Activated CD4-positive, alpha-beta T cell treated with anti-CD3 and anti-CD28 coated beads for 24 hours (primary cell): ENCODE measurements at regions not wholly inside any gene's neighbourhood (a gene's known extent, or its start where the extent isn't known, plus 50 kb on each side); places are given as distances from the start of the nearest gene placed in this dataset.

Experiments used
- DNase-seq, 2 donors: peaks; one replicate each; pipeline ENCODE4 v3.0.0-alpha.2; 2020; ENCODE audit warnings: low read depth in 2 of 2

DNA sequence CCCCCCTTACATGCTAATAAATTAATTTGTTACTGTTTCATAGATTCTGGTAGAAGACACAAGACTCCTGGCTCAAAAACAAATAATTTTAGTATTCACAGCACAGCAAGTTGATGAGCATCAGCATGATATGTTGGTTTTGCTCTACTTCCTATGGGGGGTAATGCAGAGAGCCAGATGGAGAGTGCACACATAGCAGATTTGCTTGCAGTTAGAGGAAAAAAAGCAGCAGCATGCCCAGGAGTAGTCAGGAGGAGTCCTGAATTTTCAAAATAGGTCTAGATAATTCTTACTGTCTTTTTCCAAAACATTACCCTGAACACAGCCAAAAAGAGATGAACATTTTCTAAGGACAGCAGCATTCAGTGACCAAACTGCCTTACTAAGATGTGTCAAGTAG, 261.3 kb downstream of the COX7C start:
- no peak for DNase-seq

DNA sequence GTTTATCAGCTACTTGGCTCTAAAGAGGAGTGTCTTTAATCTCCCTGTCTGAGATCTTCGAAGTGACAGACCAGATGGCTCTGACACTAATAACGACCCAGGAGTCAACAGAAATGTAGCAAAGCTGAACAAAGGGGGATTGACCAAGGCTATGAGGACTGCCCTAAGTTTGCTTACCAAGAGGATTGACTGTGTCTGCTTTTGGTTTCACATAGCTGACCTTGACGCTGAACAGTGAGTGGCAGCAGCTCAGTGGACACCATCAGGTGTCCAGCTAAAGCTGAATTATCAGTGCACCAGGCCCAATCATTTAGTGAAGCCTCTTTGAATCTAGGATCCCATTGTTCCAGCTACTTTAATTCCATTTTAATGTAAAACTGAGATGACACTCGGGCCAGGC, 262.6 kb downstream of the COX7C start:
- no peak for DNase-seq

DNA sequence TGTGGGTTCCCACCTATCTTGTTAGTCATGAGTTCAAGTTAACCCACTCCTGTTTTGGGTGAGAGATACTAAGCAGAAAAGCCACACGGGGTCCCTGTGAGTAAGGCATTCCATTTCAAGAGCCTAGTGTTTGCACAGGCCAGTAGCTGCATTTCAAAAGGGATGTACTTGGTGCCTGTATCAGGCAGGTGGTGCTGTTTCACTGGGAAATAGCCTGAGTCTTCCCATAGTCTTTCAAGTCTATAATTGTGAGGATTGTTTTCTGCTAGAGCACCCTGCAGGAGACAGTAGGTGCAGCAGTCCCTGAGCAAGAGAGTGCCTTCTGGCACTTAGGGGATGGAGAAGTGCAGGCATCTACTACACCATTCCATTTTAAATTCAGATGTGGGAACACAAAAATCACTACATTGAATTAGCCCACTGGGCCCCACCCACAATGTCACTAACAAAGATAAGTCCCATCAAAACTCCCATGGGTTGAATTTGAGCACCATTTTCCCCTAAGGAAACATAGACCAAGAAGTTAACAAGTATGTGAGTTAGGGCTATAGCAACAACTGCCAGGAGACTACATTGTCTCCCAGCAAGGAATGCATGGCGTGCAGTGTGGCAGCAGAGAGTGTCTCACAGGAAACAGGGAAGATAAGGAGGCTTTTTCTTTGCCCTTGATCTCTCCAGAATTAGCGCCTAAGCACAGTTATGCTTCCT, 263.2 kb downstream of the COX7C start:
- peak in 1 of 2 donors; percentile 7 for DNase-seq

DNA sequence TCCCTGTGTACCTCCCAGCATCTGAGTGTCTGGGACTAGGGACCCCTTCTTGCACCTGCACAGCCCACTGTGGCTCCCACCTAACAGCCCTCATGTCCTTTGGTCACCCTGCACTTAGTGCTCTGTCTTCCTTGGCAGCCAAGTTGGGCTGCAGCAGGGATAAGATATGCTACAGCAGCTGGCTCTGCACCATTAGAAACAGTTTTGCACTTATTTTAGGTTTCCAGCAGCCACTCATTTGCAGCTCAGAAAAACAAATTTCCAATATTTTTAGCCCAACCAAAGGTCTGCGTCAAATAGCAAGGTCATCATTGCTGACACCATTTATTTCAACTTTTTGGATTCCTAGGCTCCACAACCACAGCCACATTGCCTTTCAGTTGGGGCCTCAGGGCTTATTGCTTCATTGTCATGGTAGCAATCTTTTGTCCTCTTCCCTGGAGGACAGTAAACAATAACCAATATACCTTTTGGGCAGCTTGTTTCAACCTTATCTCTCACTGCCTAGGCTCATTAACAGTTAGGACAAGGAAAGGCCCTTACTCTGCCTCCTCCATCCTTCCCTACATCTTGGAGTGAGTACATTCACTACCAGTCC, 263.9 kb downstream of the COX7C start:
- no peak for DNase-seq

DNA sequence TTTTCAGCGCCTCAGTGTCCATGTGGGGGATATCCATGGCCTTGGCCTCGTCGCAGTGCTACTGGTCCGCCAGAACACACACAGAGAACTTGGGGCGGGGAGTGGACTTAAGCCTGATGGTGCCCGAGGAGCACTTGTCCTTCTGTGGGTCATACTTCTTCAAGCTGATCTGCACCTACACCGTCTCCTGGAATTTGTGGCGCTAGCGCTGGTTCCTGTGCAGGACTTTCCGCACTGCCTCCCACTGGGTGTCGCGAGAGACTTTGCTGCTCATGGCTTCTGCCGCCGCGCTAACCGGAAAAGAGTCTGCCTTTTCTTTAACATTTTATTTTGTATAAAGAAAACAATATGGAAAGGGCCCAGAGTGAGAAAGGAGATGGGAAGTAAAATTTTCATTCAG, 266.9 kb downstream of the COX7C start:
- DNase-seq: no peak

DNA sequence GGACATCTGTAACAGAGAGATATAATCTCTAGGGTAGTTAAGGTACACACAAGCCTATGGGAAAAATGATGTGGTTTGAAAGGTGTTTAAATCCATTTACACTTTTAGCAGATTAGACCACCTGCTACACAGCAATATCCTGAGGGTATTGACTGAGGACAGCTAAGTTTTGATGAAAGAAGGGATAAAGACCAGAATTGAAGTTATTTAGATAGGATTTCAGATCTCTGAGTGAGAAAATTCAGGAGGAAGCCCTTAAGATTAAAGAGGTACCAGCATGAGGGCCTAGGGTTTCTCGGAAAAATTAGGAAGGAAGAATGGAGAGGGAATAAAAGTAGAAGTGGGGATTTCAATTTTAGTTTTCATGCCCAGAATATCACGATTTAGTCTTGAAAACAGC, 267.3 kb downstream of the COX7C start:
- DNase-seq: no peak

DNA sequence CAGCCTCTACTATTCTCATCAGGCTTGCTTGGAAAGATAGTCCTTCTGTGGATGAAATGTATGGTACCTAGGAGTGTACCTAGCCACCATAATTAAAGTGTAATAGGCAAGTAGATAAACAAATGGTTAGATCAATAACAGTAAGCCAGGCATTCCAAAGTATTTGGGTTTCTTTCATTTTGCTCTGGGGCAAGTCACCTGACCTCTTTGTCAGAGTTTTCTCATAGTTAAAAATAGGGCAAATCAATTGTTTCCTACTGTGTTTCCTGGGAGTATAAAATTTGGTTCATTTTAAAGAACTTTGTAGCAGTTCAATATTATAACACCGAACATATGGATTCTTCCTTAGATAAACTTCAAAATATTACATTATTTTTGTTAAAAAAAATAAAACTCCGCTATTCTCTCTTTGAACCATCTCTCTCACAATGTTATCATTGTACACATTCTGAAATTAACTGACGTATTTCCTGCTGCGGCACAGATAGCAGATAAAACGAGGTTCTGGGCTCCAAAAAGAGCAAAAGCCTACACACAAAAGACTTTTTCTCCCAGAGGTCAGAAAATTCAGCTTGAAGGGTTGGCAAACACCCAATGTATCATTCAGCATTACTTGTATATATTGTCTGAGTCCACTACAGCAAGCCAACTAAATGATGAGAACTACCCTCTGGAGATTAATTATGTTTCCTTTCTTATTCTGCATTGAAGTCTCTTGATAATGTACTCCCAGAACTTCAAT, 267.9 kb downstream of the COX7C start:
- DNase-seq: no peak

DNA sequence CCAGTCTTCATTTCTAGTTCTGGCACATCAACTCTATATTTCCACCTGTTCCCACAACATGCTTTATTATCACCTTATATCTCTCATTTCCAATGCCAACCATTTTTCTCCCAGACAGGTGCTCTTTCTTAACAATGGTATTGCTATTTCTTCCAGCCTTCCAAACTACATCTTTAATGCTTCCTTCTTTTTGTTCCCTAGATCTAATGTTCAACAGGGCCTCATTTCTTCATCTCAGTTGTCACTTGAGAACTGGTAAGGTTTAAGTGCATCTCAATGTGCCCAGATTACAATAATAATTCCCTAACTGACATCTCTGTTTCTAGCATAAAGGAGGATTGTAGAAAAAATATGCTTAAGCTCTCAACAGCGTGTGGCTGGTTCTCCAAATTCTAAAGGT, 272.6 kb downstream of the COX7C start:
- DNase-seq: no peak

DNA sequence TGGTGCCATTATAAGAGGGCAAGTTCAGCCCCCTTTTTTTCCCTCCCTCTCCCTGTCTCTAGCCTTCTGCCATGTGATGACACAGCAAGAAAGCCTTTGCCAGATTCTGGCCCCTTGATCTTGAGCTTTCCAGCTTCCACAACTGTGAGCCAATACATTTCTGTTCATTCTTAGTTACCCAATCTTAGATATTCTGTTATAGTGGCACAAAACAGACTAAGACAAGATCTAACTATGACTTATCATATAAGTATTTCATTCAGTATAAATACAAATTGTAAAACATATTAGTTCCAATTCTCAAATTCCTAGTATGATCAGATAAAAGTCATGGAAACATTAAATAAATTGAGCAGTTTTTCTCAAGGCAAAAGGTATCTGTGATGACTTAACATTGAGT, 276.3 kb downstream of the COX7C start:
- DNase-seq: no peak

DNA sequence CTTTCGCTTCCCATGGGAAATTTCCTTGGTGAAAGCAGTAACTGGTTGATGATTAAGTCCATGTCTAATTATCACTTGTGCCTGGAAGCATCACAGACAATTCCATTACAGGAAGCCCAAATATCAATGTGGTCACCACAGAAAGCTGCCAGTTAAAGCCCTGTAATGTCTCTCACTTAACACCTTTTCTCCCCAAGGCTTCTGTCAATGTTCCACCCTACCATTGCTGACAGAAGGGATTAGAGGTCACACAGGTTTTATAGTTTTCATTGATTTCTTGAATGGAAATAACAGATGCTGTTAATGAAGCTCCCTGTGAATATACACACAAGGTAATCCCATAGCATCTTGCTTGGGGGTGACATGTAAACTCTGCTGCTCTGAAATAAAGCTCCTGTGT, 279.2 kb downstream of the COX7C start:
- DNase-seq: no peak

DNA sequence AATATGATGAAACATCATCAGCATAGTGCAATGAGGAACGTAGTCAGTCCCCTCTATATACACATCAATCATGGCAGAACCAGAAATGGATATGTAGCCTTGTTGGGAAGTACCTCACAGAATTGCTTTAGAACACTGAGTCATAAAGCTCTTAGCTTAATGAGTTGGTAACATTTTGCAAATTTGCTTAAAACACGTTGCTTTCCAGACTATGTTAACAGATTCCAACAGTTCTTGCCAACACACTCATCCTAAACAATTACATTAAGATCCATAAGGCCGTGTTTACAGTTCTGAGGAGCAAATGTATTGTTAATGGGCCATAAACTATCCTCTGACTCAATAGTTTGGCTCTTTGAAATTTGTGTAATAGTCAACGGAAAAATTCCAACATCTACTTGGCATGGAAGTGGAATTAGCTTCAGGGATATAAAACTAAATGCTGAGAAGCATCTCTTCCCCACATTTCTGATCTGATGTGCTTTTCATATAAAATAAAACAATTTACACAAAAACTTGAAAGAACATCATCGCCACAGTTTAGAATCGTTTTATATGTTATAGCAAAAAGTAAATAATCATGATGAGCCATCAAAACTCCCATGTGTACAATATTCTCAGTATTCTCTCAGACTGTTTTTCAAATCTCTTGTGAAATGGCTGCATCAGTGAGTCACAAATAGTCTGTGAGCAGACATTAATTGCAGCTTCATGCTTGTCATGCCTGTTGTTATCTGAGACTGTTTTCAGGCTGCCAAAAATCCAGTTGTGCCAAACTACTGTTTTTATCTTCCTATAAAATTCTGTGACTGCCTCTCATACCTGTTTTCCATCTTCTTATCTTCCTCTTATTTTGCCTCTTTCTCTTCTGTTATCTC, 291.9 kb downstream of the COX7C start:
- no peak for DNase-seq

DNA sequence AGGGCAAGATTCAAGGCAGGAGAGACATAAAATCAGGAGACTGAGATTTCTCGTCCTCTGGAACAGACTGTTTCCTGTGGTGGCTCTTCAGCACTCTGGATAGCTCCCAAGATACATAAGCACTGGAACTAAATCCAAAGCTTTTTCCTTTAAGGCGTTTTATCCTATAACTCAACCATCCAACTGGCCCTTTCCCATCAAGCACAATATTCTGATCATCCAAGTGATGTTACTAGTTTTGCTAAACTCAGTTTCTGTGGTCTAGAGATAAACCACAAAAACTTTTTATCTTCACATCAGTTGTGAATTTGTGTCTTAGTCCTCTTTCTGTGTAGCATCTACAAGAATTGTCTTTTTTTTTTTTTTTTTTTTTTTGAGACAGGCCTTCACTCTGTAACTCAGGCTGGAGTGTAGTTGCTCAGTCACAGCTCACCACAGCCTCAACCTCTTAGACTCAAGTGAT, 299.4 kb downstream of the COX7C start:
- no peak for DNase-seq

DNA sequence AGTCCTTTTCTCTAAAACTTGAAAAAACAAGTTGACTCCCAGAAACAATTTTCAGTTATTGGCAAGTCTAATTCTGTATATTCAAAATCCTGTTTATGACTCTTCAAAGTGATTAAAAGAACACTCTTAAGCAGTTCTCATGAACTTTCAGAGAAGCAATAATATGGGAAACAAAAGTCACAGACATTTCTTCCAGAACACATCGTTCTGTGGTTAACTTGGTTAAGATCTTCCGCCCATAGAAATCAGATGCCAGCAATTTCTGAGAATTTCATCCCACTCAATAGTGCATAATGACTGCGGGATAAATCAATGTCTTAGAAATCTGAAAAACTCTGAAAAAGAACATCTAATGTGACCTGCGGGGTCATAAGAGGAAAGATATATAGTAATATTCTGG, 300.5 kb downstream of the COX7C start:
- no peak for DNase-seq

DNA sequence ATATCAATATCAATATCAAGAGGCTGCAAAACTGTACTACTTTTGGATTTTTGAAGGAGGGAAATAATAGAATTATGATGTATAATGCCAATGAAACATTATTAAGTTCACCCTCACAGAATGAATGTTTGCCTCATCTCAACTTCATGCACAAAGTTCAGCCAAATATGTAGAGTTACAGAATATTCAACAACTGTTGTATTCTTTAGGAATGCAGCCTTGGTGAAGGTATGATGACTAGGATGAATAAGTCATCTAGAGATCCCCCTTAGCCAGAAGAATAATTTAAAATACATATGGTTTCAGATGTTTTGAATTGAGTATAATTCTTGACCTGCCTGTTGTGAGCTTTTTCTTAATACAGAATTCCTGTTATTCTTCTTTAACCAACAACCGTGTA, 308.3 kb downstream of the COX7C start:
- DNase-seq: no peak

DNA sequence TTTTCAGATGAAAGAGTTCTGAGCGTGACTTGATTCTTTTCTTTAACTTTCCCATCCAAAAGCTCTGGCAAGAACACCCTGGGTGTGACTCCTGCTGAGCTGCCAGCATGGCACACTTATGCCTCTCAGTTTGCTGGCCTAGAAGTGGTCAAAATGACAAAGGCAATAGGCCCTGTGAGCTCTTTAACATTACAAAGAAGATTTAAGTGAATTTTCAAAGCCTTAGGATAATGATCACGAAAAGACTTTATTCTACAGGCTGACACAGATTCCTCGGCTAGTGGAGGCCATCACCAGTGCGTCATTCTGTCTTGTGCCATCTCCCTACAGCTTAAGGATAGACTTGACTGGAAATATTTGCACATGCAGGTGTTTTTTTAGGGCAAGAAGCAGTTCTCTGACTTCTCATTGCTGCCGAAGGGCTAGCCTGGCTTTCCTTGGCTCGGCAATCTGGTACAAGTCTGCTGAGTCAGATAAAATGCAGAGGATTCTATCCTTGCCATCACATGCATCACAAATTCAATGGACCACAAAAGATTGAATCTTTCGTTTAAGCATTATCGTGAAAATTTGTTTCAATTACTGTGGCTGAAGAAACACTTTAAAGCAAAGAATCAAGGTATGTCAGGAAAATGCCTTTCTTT, 311.5 kb downstream of the COX7C start:
- no peak for DNase-seq

DNA sequence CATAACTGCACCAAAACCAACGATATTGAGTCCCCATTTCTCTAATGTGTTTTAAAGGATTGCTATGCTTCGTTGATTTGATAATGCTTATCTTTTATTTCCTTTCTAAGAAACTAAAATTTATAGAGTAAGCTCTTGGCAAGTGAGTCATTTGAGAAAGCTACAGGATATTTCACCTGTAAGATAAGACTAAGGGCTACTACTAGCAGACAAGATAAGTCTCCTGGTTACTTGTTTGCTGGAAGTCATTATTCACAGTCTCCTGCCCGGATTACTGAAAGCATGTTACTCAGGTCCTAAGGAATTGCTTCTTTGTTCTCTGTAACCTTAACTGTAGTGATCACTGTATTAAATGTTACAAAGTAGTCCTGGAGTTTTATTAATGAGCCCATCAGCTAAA, 315.9 kb upstream of the RASA1 start:
- DNase-seq: no peak

DNA sequence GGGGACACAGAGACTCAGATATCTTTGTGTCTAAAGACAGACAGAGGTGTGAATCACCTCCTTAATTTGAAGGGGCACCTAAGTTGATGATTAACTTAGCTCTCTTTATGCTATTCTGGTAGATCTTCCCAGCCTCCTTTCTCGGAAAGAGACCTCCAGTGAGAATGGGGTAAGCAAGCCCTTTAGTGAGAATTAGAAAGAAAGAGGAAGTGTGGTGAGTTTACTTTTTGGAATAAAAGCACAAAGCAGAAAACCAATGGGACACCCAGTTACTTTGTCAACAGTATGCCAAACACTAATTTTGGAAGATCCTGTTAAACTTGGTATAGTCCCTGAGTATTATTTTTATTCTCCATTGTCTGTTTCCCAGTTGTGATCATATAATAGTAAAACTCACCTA, 302.8 kb upstream of the RASA1 start:
- DNase-seq: no peak

DNA sequence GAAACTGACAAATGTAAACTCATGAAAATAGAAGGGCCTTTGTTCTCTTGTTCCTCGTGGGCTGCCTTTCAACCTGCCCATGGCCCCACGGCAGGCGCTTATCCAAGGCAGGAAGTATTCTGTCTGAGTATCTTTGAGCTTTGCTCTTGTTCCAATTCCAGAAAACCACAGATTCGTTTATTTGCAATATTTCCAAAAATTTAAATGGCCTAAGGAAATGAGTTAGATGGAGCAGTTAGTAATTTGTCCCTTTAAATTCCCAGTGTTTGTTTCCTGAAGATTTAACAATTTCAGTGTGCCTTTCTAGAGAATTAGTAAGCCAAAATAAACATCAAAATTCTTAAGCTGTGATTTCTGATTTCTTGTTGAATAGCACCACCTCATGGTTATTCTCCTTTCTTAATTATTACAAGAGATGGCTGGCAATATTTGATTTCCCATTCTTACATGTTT, 299.4 kb upstream of the RASA1 start:
- no peak for DNase-seq

DNA sequence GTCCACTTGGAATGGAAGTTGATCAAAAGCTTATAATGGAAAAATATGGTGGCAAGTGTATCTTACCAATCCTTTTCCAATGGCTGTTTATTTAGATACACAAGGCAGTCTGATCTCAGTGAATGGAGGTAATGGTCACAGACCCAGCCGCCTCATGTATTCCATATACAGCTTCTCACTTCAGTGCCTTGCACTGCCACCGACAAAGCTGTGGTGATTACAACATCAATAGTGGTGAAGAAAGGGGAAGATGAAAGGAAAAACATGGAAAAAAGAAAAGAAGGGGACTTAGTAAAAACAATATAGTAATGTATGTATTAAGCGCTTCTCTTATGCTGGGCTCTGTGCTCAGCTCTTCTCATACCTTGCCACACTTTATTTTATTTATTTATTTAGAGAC, 297.3 kb upstream of the RASA1 start:
- no peak for DNase-seq

DNA sequence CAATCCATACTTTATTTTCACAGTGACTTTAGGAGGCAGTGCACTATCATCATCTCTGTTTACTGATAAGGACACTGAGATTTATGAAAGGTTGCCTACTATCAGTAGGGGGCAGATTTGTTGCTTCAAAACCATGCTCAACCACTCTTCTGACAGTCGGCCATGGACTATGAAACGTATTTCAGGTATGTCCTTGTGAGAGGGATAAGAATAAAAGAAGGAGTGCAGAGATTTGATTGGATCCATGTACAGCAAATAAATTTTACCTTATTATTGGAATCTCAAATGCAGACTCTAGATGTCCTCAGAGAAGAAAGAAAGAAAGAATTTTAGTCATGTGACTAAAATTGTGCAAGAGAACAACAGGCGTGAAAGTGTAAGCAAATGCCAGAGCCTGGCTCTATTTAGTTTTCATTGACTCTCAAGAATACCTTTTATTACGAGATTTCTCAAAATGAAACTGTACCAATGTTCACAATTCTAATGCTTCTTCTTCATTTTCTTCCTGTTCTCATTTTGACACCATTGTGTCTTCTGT, 296.6 kb upstream of the RASA1 start:
- no peak for DNase-seq

DNA sequence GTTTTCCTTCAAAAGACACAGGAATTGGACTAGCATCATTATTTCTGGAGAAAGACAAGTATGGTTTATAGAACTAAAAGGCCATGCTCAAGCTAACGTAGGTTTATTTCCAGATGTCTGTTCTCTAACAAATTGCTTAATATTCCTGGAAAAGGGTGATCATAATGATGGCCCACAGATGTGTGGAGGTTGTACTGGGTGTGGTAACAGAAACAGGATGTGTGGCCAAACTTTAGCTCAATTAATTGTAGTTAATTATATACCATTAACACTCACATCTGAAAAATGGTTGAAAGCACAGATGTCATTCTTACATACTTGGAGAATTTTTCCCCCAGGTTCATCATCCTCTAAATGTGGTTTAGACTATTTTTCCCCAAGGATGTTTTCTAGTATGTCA, 292.7 kb upstream of the RASA1 start:
- no peak for DNase-seq
